ENCODE measurements at regions not wholly inside any gene's neighbourhood (a gene's known extent, or its start where the extent isn't known, plus 50 kb on each side); places are given as distances from the start of the nearest gene placed in this dataset.
A peak's percentile ranks its signal among the peaks of the same experiment; 100 is the strongest.

DNA sequence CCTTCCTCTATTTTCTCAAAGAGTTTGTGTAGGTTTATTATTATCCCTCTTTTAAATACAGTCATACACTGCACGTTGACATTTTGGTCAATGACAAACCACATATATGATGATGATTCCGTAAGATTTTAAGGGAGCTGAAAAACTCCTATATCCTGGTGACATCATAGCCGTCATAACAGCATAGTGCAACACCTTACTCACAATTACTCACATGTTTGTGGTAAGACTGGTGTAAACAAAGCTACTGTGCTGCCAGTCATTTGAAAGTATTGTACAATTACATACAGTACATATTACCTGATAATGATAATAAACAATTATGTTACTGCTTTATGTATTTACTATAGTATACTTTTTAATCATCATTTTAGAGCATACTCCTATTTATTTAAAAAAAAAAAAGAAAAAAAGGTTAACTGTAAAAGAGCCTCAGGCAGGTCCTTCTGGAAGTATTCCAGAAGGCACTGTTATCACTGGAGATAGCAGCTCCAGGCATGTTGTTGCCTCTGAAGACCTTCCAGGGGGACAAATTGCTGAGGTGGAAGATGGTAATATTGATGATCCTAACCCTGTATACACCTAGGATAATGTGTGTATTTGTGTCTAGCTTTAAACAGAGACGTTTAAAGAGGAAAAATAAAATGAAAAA lies 123.3 kb upstream of the CDK1 start:
- Histone ChIP-seq H3K27me3 (replicated peaks) (no peaks in the 10 kb centered on the region), H3K36me3 (replicated peaks) (no peaks in the 10 kb centered on the region), H3K27ac (no peak overlapping the region), H3K4me3 (ENCODE audit: low read depth, low read length) (no peak overlapping the region)
- TF ChIP-seq, protein P1, sequence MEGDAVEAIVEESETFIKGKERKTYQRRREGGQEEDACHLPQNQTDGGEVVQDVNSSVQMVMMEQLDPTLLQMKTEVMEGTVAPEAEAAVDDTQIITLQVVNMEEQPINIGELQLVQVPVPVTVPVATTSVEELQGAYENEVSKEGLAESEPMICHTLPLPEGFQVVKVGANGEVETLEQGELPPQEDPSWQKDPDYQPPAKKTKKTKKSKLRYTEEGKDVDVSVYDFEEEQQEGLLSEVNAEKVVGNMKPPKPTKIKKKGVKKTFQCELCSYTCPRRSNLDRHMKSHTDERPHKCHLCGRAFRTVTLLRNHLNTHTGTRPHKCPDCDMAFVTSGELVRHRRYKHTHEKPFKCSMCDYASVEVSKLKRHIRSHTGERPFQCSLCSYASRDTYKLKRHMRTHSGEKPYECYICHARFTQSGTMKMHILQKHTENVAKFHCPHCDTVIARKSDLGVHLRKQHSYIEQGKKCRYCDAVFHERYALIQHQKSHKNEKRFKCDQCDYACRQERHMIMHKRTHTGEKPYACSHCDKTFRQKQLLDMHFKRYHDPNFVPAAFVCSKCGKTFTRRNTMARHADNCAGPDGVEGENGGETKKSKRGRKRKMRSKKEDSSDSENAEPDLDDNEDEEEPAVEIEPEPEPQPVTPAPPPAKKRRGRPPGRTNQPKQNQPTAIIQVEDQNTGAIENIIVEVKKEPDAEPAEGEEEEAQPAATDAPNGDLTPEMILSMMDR (IDR thresholded peaks at IDR 0.05; ENCODE audit: low read depth, low read length, missing control alignments), result no peak
- DNase-seq, result peak; percentile 24
- in situ Hi-C loops (cut with HindIII; ENCODE audit: low pct_ligation_motif_present, low sequenced_read_pairs), result no loop called here

DNA sequence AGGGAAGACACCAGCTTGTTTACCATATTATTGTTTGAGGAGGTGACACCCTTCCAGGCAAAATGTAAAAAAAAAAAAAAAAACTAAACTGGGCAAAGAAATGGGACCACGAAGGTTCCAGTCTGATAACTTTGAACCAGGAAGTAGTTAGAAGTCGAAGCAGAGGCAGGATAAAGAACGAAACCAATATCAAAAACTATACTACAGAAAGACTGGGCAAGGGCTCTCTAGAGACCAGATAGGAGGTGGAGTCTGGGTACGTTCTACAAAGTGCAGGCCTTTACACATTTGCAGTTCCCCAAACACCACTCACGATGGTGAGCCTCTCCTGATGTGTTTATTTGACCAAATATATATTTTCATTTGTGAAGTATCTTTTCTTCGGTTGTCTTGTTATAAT lies 125.7 kb upstream of the CDK1 start:
- DNase-seq, result no peak
- H3K27ac ChIP-seq, result no peak overlapping the region
- TF ChIP-seq, protein P1 (IDR thresholded peaks at IDR 0.05; ENCODE audit: low read depth, low read length, missing control alignments), result no peak
- H3K4me3 ChIP-seq (ENCODE audit: low read depth, low read length), result no peak overlapping the region
- in situ Hi-C loops (cut with HindIII; ENCODE audit: low pct_ligation_motif_present, low sequenced_read_pairs), result no loop called here
- no peaks in the 10 kb centered on the region for H3K36me3 ChIP-seq (replicated peaks)
- no peaks in the 10 kb centered on the region for H3K27me3 ChIP-seq (replicated peaks)

DNA sequence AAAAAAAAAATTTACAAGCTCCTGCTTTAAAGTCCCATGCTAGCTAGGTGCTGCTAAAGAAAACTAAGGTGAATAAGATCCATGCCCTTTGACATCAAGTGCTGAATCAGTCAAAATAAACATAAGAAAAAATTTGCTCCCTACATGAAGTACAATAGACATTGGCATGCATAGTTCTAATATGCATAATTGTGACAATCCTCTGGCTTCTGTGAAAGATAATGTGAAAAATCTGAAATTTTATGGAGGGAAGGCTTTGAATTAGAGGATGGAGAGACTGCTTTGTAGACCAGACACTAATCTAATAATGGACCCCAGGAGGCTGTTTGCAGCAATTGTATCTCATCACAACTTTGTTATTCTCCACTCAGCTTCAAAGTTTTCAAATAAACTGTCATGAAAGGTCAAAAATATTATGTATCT lies 127.9 kb upstream of the CDK1 start:
- H3K27me3 ChIP-seq (replicated peaks), result no peaks in the 10 kb centered on the region
- in situ Hi-C loops (cut with HindIII; ENCODE audit: low pct_ligation_motif_present, low sequenced_read_pairs), result no loop called here
- TF ChIP-seq, protein P1 (IDR thresholded peaks at IDR 0.05; ENCODE audit: low read depth, low read length, missing control alignments), result no peak
- H3K27ac ChIP-seq, result no peak overlapping the region
- H3K4me3 ChIP-seq (ENCODE audit: low read depth, low read length), result no peak overlapping the region
- DNase-seq, result no peak
- H3K36me3 ChIP-seq (replicated peaks), result no peaks in the 10 kb centered on the region

DNA sequence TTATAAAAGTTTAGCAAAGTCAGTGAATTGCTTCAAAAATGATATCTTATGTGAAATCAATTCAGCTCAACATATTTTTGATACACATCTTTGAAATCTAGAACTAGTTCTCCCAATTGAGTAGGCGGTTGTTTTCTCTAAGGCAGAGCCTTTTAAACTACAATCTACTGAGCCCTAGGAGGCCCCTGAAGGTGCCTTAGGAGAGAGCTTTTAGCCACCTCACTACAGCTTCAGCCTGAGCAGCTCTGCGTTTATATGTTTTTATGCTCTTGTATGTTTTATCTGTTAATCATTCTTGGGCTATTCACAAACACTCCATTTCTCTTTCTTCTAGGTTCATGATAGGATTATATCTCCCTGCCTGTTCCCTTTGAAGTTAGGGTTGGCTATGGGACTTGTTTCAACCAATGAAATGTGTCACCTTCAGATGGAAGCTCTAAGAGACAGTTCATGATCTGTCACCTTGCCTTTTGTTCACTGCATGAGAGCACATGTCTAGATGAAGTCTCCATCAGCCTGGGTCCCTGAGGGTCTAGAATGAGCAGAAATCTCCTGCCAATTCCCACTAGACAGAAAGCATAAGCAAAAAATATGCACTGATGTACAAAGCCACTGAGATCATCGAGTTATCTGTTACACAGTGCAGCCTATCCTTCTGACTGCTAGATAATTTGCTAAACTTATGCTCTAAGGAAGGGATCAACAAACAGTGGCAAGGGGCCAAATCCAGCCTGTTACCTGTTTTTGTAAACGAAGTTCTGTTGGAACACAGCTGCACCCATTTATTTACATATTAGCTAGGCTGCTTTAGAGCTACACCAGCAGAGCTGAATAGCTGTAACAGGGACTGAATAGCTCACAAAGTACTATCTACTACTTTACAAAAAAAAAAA lies 128.5 kb upstream of the CDK1 start:
- H3K27me3 ChIP-seq (replicated peaks), result no peaks in the 10 kb centered on the region
- TF ChIP-seq, protein P1 (IDR thresholded peaks at IDR 0.05; ENCODE audit: low read depth, low read length, missing control alignments), result no peak
- no peak overlapping the region for H3K27ac ChIP-seq
- H3K4me3 ChIP-seq (ENCODE audit: low read depth, low read length), result no peak overlapping the region
- in situ Hi-C loops (cut with HindIII; ENCODE audit: low pct_ligation_motif_present, low sequenced_read_pairs), result no loop called here
- DNase-seq, result no peak
- no peaks in the 10 kb centered on the region for H3K36me3 ChIP-seq (replicated peaks)

DNA sequence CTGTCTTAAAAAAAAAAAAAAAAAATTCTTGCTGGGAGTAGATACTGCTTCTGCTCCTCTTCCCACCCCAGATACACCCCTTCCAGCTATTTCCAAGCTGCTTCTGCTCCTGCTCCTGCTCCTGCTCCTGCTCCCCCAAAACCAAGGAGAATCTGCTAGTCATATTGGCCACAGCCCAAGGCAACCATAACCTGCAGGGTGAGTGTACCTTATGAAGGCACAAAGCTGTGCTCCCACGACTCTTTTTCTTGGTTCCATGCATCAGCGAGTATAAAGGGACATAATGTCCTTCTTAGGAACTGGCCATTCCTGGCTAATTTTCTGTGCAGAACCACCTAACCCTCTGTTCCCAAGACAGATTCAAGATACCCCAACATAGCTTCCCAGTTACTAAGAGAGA lies 129.5 kb upstream of the CDK1 start:
- no peaks in the 10 kb centered on the region for H3K36me3 ChIP-seq (replicated peaks)
- in situ Hi-C loops (cut with HindIII; ENCODE audit: low pct_ligation_motif_present, low sequenced_read_pairs), result no loop called here
- H3K27ac ChIP-seq, result no peak overlapping the region
- H3K27me3 ChIP-seq (replicated peaks), result no peaks in the 10 kb centered on the region
- TF ChIP-seq, protein P1 (IDR thresholded peaks at IDR 0.05; ENCODE audit: low read depth, low read length, missing control alignments), result no peak
- no peak overlapping the region for H3K4me3 ChIP-seq (ENCODE audit: low read depth, low read length)
- DNase-seq, result no peak

Measured in brain microvascular endothelial cell (primary cell).